ENCODE measurements at regions not wholly inside any gene's neighbourhood (a gene's known extent, or its start where the extent isn't known, plus 50 kb on each side); places are given as distances from the start of the nearest gene placed in this dataset.
"Not testable (repeated sequence)": the region's sequence is repeated elsewhere in the genome, so short reads cannot be mapped to it uniquely, and the experiment has no call there.

DNA sequence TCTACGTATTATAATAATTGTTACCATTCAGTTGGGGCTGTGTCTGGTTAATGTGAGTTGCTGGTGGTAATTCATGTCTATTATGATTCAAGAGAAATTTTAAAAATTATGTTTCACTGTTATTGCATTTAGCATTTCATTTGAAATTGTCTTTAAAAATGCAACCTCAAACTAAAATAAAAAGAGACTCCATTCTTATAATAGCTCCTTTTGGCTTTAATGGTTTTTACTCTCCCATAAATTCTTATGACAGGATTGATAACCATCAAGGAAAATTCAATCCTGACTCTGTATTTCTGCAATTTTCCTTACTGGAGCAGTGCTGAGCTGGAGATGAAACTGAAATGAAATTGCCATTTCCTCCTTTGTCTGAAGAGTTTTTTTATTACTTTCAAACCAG is 262.7 kb downstream of the REEP3 start:
- no peak for DNase-seq

- no peak for DNase-seq
These were observed 267.1 kb downstream of the REEP3 start for GRCh38 chr10:63788152-63788821.

DNA sequence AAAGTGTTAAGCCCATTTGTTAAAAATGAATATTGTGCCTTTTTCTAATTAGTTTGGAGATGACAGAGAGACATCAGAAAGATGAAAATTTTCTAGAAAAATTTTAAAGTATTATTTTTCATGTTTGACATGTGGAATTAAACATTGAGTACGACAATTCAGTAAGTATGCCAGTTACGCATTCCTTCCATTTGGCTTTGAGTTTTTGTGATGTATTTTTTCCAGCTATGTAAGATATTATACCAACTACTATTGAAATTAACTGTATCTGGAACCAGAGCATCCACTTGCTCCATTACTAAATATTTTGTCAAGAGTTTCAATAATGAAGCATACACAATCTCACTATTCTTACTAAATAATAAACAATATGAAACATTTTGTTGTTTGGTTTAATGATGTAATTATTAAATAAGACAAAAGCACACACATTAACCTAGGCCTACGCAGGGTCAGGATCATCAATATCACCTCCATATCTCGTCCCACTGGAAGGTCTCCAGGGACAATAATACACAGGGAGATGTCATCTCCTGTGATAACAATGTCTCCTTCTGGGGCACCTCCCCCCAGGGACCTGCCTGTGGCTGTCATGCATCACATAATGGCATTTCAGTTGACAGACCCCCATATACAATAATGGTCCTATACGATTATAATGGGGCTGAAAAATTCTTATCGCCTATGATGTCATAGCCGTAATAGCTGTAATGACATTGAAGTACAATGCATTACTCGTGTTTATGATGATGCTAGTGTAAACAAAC is 274.1 kb downstream of the REEP3 start:
- DNase-seq: peak in 1 of 3 donors; percentile 39

- DNase-seq: peak; percentile 66 to 85 (median 84)
These were observed 277.6 kb downstream of the REEP3 start for GRCh38 chr10:63798599-63799498.

DNA sequence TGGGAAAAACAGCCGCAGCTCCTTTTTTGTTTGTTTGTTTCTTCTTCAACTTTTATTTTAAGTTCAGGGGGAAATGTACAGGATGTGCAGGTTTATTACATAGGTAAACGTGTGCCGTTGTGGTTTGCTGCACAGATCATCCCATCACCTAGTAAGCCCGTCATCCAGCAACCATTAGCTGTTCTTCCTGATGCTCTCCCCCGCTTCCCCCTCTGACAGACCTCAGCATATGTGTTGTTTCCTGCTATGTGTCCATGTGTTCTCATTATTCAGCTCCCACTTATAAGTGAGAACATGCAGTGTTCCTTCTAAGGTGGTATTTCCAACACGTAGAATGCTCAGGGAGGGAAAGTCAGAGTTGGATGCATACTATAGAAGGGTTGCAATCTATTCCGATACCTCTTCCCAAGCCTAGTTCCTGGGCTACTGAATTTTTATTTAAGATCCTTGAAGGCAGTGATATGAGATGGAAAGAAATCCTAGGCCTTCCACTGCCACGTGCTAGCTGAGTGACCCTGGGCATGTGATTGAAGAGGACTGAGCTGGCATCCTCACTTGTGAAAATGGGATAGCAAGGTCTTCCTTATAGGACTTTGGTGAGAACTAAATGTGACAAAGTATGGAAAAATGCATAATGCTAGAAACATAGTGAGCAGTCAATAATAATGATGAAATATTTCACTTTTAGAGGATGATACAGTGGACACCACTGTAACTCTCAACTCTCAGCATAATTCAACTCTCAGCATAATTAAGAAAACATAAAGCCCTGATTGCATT is 278.5 kb downstream of the REEP3 start:
- DNase-seq: no peak

DNA sequence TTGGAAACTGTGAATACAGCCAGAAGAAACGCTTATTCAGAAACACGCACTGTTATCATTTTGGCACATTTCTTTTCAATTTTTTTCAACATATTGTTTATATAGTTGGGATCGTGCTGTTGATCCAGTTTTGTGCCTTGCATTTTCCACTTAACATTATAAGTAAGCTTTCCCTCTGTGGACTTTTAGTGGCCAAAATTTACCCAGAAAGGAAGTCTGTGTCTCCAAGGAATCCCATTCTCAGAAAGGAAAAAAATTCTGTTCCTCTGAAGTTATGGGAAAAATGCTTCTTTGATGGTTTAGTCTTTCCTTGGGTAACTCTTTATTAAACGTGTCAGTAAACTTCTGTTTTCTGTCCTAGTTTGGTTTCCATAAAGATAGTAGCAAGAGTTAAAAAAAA is 280.0 kb downstream of the REEP3 start:
- DNase-seq: peak in 1 of 3 donors; percentile 37

DNA sequence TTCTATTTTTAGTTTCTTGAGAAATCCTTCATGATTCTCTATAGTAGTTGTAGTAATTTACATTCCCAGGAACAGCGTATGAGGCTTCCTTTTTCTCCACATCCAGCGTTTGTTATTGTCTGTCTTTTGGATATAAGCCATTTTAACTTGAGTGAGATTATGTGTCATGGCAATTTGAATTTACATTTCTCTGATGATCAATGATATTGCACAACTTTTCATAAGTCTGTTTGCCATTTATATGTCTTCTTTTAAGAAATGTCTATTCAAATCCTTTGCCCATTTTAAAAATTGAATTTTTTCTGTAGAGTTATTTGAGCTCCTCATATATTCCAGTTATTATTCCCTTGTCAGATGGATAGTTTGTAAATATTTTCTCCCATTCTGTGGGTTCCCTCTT is 285.1 kb downstream of the REEP3 start:
- no peak for DNase-seq

DNA sequence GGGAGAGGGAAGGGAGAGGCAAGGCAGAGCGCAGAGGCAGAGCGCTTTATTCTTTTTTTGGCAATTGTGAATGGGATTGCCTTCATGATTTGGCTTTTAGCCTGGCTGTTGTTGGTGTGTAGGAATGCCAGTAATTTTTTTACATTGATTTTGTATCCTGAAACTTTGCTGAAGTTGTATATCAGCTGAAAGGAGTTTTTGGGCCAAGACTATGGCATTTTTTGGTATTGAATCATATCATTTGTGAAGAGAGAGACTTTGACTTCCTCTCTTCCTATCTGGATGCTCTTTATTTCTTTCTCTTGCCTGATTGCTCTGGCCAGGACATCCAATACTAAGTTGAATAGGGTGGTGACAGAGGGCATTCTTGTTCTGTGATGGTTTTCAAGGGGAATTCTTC is 291.3 kb downstream of the REEP3 start:
- DNase-seq: peak in 1 of 3 donors; percentile 14

DNA sequence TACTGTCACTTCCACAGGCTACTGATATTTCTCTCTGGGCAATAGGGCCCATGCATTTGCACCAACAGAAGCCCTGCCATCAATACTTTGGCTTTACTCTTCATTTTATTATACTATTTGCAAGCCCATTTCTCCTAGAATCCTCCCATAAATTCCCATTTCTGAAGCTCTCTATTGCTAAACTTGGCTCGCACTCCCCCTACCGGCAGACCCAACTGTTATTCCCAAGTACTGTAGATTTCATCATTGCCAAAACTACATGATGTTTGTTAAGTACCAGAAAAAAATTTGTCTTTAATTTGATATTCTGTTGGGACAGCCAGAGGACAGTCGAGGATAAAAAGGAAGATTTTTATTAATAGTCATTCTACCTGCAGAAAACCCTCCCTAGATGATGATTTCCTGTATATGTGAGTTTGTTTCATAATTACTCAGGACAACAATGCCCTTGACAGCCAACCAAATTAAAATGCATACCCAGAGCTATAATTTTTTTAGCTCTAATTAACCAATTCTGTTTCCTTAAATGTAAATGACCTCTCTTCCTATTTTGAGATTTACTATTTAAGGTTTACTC is 298.6 kb downstream of the REEP3 start:
- peak; percentile 46 to 82 (median 67) for DNase-seq

GRCh38 chr10:63822496-63822895 is 301.3 kb downstream of the REEP3 start:
- DNase-seq: no peak

DNA sequence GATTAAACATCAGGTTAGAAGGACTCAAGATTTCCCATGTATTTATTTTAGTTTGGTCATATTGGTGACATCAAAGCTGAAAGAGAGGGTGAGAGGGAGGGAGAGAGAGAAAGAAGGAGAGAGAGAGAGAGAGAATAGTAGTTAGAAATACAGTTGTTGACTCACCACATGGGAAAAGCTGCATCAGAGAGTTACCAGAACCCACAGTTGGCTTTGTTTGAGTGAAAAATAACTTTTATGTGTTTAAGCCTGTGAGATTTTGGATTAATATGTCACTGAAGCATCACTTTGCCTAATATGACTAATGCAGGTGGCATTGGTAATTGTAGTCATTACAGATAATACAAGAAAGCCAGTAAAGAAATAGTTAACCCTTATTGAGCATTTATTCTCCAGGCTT is 303.9 kb downstream of the REEP3 start:
- no peak for DNase-seq

DNA sequence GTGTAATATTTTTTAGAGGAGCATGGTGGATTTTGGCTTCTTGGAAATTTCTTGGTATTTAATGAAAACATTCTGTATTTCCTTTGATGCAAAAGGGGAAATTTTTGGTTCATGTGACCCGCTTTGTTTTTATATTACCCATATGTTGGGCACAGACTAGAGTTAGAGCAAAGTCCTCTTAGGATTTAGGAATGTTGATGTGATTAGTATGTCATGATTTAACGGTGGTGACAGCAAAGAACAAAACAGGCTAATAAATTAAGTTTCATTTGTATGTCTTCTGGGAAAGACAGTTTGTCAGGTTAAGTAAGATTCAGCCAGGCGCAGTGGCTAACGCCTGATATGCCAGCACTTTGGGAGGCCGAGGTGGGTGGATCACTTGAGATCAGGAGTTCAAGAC is 304.6 kb downstream of the REEP3 start:
- no peak for DNase-seq

DNA sequence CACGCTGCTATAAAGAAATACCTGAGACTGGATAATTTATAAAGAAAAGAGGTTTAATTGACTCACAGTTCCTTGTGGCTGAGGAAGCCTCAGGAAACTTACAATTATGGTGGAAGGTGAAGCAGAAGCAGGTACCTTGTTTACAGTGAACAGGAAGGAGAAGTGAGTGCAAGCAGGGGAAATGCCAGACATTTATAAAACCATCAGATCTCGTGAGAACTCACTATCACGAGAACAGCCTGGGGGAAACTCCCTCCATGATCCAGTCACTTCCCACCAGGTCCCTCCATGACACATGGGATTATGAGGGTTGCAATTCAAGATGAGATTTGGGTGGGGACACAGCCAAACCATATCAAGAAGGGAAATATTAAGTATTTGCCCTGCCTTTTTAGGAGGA is 305.8 kb downstream of the REEP3 start:
- DNase-seq: not testable (repeated sequence)

DNA sequence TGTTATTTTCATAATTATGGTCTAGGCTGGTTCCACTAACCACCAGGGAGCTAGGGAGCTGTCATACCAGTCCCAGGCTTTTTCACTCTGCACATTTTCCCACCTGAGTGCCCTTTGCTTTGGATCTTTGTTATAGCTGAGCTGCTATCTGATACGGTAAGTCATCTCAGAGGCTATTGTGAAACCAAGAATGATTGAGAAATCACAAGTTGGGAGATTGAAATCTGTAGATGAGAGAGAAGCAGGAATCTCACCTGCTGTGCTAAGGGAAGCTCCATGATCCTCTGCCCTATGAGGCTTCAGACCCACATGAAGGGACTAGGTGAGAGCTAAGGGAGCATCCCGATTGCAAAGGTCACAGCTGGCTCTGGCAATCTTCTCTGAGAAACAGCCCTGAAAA is 307.8 kb downstream of the REEP3 start:
- DNase-seq: no peak

- no peak for DNase-seq
These were observed 308.5 kb downstream of the REEP3 start for GRCh38 chr10:63829573-63830149.

DNA sequence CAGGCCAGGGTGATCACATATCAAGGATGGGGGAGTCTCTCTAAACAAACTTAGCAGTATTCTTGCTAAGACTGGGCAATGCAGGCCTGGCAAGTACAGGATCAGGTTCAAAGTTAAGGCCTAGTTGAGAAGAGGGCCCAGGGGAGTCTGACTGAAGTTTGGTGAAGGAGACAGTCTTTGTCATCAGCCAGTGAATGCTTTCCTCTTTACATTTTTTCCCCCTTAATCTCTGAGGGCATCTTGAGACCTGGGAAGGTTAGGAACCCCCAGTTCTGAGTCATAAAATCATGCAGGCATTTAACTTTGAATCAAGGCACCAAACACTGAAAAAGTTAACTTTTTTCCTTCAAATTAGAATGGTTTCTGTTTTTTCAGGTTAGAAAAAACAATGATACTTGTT is 311.5 kb downstream of the REEP3 start:
- no peak for DNase-seq

GRCh38 chr10:63833411-63834060 is 312.3 kb downstream of the REEP3 start:
- no peak for DNase-seq

GRCh38 chr10:63836666-63837442 is 315.7 kb downstream of the REEP3 start:
- no peak for DNase-seq

GRCh38 chr10:63841761-63842160 is 320.6 kb downstream of the REEP3 start:
- no peak for DNase-seq

DNA sequence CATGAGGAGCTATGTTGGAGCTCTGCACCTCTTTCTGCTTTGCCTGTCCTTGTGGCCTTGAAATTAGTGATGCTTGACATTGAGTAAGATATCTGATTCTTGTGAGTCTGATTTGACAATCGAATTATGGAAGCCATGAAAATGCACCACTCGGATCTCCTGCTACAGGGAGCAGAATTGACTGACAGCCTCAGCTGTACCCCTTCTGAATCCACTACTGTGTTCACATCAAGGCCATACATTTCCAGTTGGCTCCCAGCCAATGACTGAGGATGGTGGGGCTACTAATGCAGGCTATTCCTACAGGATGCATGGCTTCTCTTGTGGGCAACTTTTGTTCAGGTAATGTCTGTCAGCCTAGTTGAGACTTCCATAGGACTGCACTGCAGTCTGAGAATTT is 321.9 kb downstream of the REEP3 start:
- peak in 1 of 3 donors; percentile 8 for DNase-seq
